GM19351 (cell line): ENCODE measurements at regions not wholly inside any gene's neighbourhood (a gene's known extent, or its start where the extent isn't known, plus 50 kb on each side); places are given as distances from the start of the nearest gene placed in this dataset.
"Not testable (repeated sequence)": the region's sequence is repeated elsewhere in the genome, so short reads cannot be mapped to it uniquely, and the experiment has no call there.

Experiments
- ATAC-seq: cut with Tn5 transposase; IDR thresholded peaks from one replicate; pipeline ENCODE4 v1.9.1; 2021; ENCODE audit warnings: mild to moderate bottlenecking, moderate library complexity; ENCODE audit not compliant: unreplicated experiment

DNA sequence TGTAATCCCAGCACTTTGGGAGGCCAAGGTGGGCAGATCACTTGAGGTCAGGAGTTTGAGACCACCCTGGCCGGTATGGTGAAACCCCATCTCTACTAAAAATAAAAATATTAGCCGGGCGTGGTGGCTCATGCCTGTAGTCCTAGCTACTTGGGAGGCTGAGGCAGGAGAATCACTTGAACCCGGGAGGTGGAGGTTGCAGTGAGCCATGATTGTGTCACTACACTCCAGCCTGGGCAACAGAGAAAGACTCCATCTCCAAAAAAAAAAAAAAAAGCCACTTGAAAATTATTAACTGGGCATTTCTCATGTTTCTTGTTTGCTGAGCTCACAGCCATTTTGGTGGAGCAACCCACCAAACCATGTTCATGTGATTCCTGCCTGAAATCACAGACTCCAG is 131.1 kb upstream of the LPP start:
- ATAC-seq = not testable (repeated sequence)

DNA sequence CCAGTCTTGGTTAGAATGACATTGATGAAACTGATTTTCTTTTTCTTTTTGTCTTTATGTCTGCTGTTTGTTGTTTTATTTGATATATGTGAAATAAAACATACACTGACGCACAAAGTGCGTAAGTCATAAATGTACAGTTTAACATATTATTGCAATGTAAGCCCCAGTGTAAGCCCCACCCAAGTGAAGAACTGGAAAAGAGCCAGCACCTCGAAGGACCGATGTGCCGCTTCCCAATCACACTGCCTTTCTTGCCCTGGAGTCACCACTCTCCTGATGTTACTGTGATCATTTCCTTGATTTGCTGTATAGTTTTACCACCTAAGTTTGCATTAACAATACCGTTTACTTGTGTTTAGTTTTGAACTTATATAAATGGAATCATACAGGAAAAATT is 128.4 kb upstream of the LPP start:
- no peak for ATAC-seq

DNA sequence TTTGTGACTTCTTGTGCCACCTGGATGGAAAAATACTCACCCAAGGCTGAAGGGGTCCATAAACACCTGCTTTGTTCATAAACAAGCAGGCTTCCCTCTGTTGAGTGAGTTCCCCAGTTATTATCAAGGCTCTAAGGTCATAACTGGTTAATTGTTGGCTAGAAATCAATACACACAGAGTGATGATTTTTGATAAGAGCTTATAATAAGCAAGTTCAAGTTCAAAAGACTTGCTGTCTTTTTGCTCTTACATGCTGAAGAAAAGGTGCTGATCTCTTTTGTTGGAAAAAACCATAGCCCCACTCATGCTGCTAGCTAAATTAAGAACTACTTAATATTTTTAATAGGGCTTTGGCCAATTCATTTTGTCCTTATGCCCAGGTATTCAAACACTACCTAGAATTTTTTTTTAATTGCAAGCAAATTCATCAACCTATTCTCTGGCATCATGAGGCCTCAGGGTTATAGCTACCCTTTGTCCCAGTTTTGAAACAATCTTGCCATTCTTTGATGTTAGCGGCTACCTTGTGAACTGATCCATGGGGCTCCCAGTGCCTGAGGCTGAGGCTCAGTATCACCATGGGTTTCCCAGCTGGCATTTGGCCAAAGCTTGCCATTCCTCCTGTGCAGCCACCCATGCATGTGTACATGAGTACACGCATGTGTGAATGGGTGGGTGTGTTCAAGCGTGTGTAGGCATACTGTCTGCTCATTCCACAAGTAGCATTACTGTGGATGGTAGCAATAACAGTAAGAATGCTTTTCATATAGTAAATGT is 127.6 kb upstream of the LPP start:
- no peak for ATAC-seq

DNA sequence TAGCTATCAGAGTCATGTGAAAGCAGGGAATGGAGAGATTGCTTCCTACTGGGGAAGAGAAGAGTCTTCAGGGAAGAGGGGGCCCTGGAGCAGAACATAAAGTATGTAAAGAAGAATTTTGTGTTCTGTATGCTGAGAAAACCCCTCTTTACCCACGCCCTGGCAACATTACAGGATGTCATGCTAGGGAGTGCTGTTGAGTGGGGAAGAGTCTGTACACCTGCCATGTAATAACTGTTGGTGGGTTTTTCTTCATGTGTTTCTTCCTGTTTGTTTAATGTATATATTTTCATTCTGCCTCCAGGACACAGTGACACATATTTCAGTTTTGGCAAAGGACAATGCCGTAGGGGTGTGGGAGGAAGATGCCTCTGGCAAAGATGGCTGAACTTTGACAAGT is 122.8 kb upstream of the LPP start:
- no peak for ATAC-seq

DNA sequence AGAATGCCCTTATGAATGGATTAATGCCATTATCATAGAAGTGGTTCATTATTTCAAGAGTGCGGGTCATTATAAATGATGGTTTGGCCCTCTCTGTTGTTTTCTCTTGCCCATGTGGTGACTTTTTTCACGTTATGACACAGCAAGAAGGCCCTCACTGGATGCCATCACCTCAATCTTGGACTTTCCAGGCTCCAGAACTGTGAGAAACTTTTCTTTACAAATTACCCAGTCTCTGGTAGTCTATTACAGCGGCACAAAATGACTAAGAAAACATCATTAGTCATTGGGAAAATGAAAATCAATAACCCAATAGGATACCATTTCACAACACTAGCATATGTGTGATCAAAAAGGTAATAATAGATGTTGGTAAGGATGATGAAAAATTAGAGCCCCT is 119.0 kb upstream of the LPP start:
- no peak for ATAC-seq

DNA sequence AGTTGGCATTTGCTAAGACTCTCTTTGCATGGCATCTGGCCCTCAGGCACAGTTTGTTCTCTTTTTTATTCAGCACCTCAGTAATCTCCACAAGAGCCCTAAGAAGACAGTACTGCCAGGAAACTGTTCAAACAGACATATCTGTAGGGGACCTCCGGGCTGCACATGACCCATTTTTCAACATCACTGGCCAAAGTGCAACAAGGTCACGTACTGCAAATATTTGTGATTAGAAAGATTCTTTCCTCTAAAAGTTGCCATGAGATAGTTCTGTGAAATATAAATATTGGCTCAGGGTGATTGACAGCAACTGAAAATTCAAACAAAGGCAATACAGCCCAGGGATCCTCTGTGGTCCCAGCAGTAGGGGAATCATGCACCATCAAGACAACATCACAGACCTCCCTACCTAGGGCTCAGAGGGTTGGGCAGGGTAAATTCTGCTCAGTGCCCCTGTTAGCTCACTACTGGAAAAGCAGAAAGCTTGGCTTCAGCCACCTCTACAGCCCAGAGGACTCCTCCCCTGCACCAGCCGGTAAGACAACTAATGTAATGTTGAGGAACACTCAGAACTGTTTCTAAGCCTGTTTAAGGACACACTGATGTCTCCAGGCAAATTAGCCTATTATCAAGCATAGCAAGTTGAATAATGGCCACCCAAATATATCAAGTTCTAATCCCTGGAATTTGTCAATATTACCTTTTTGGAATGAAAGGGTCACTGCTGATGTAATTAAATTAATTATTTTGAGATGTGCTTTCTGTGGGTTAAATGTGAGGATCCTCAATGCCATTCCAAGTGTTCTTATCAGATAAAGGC is 117.4 kb upstream of the LPP start:
- no peak for ATAC-seq

DNA sequence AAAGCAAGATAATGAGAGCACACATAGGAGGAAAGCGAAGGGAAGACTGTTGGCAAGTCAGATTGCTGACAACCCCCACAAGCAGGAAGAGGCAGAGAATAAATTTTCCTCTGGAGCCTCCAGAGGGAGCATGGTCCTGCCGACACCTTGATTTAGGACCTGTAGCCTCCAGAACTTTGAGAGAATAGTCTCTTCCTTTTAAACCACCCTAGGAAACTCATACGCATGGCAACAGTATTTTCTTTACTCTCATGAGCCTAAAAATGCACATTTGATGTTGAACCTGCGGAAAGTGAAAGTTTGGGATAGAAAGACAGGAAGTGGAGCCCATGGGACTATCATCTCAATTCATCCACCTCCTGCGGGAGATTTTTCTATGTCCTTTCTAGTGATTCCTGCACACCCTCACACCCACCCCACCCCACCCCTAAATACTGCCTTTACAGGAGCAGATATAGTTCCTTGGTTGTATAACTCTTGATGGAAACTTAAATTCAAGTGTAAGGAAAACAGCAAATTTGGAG is 116.7 kb upstream of the LPP start:
- no peak for ATAC-seq

DNA sequence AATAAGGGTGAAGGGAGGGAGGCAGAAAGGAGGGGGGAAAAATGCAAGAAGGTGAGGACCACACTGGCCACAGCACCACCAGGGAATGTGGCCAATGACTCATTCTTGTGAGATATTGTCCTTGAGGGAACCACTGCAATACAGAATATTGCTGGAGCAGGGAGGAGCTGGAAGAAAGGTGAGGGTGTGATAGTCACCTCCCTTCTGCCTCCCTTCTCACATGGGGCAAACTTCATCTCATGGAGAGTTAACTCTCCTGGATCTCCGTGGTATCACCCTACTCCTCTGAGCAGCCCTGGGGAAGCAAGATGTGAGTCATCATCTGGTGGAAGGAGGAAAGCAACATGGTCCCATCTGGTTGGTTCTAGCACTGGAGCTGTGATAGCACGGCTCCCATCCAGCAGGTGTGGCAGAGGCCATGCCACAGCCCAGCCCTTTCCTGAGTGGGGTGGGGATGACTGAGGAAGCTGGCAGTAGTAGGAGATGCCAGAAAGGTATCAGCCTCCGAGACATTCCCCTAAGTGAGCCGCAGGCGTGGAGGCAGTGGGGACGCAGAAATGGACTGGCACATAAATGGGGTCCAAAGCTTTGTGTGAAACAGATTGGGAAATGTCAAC is 115.9 kb upstream of the LPP start:
- no peak for ATAC-seq

GRCh38 chr3:188041193-188041592 is 112.8 kb upstream of the LPP start:
- no peak for ATAC-seq

DNA sequence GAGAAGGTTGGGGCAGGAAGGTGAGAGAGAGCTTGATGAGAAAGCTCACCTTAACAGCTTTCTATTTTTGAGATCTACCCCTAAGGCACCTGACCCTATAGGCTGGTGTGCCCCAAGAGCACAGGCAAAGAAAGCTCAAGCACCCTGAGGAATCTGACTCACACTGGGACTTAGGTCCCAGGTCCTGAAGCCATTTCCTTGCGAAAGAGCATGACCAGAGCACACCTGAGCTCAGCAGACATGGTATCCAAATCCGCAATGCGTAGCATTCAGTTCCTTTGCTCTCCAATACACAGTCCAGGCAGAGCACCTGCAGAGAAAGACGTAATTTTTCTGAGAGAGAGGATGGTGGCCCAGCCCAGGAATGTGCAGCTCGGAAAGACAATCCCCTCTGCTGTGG is 112.1 kb upstream of the LPP start:
- no peak for ATAC-seq

- ATAC-seq = no peak
Observed at GRCh38 chr3:188042466-188042865, 111.5 kb upstream of the LPP start.

- no peak for ATAC-seq
Observed at GRCh38 chr3:188043891-188044290, 110.1 kb upstream of the LPP start.

DNA sequence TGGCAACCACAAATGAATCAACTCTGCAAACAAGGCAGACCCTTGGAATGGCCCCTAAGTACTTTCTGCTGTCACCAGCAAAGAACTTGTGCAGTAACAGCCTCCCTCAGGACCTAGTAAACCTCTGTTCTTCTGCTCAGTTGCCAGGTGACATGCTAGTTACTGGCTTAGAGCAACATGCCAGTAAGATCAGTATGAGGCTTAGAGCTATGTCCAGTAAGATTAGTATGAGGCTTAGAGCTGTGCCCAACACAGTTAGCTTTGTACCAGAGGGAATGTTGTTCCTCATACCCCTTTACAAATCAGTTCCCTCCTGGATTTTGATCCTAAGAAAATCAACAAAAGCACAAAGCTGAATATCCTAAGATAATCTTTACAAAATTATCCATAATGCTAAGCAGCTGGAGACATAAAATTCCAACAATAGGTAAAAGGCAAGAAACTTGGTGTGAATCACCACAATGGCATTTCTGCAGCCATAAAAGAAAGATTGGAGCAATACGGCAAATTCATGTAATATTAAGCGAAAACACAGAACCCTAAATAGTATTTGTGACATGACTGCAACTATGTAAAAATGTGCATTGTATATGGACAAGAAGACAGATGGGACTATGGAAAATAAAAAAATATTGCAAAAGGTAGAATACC is 107.3 kb upstream of the LPP start:
- ATAC-seq = no peak

- no peak for ATAC-seq
Observed at GRCh38 chr3:188047536-188047935, 106.4 kb upstream of the LPP start.

DNA sequence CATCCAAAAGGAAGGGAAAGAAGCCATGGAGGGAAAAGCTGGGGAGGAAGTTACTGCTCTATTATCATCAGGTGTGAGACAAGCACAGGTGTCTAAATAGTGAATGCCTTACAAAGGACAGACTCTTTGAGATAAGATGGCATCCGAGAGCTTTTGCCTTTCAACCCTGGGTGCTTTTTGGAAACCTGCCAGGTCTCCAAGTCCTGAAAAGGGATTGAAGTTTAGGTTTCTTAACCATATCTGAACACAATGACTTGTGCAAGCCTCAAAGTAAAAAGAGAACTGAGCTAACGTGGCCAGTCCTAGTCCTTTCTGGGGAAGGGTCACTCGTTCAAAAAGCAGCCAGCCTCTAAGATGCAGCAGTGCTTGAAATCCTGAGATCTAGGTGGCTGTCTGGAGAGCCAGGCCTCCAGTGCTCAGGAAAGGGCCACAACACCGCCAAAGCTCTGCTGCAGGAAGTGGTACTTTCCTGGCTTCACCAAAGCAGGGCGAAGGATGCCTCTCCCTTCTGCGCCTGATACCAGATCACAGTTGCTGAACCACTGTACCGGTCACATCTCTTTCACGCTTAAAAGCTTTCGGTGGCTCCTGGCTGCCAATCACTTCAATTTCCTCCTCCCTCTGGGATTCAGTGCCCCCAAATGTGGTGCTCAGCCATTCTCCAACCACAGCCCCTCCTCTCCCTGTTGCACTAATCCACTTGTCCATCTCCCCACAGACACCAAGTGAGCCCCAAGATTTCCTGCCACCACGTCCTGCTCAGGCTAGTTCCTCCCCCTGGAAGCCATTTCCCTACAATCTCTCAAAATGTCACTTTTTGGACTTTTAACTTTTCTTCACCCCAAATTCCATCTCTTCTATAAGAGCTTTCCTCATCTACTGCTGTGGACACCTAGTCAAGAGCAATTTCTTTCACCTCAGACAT is 104.1 kb upstream of the LPP start:
- no peak for ATAC-seq

DNA sequence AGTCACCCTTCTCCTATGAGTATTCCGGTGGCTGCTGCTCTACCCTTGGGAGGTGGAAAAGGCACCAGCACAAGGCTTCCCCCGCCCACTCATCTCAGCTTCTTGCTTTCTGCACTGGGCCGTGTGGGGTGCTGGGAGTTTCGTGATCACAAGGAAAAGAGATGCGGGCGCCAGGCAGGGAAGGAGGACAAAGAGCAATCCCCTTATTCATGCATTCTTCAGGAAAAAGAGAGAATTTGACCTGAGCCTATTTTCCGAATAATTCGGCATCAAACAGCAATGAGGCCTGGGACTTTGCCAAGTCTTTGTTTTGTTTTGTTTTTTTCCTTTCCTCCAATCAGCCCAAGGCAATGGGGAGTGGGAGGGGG is 102.2 kb upstream of the LPP start:
- ATAC-seq = no peak

GRCh38 chr3:188052169-188053035 is 101.6 kb upstream of the LPP start:
- no peak for ATAC-seq

DNA sequence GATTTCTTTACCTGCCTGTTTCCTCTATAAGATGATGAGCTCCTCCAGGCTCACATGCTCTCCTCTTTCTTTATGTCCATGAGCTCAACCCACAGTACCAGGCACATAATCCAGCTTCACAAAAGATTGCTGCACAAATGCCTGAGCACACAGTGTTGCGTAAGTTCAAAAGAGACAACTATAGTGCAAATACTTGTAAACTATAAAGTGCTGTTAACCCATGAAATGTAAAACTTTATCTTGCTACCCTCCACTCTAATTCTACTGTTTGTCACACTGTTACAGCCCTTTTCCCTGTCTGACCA is 101.0 kb upstream of the LPP start:
- no peak for ATAC-seq

DNA sequence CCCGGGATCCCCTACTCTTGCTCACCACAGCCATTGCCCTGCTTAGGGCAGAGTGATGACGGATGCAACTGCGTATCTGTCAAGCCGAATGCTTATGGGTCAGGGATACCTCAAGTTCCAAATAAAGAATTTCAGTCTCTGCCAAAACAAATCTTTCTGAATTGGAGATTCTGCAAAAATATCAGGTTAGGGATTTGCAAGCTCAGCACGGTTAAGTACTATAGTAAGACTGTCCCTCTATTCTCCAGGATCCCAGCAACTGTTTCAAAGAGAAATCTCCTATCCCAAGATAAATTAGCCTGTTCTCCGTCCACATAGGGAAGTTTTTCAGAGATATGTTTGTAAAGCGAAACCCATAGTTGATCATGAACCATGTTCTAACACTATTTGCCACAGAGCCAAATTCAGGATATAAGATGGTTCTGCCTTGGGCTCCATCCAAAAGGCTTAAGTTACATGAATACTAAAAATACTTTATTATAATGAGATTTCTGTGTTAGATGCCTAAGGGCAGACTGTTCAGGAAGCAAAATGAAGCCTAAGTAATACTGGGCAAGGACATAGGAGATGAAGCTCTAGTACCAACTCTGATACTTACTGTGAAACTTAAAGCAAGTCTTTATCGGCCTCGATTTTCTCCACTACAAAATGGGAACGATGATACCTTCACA is 100.1 kb upstream of the LPP start:
- no peak for ATAC-seq
